Neural cell (in vitro differentiated cells): ENCODE measurements at regions not wholly inside any gene's neighbourhood (a gene's known extent, or its start where the extent isn't known, plus 50 kb on each side); places are given as distances from the start of the nearest gene placed in this dataset.
"Not testable (repeated sequence)": the region's sequence is repeated elsewhere in the genome, so short reads cannot be mapped to it uniquely, and the experiment has no call there.

Source experiments
- CTCF ChIP-seq: fragments of 450-650 bp; IDR thresholded peaks from 2 replicates; pipeline ENCODE4 v1.5.1; 2014; ENCODE audit warnings: antibody characterized with exemption, mild to moderate bottlenecking, moderate library complexity; ENCODE audit not compliant: poor library complexity, severe bottlenecking
- EP300 ChIP-seq: fragments of 450-650 bp; conservative IDR thresholded peaks from 2 replicates; pipeline ENCODE4 v1.6.1; 2014; ENCODE audit warnings: antibody characterized with exemption, mild to moderate bottlenecking, moderate library complexity; ENCODE audit not compliant: poor library complexity, severe bottlenecking
- EZH2 ChIP-seq: fragments of 200-600, 300-800 bp; shearing (Covaris generic), sonication (generic); IDR thresholded peaks from 2 replicates; pipeline ENCODE4 v1.6.1; 2014; ENCODE audit warnings: antibody characterized with exemption, low read length, borderline replicate concordance, mild to moderate bottlenecking; ENCODE audit not compliant: insufficient read depth, poor library complexity, severe bottlenecking
- POLR2AphosphoS5 ChIP-seq: IDR thresholded peaks from 2 replicates; pipeline ENCODE4 v1.6.1; 2012
- RAD21 ChIP-seq: fragments of 450-650 bp; conservative IDR thresholded peaks from 2 replicates; pipeline ENCODE4 v1.6.1; 2014; ENCODE audit warnings: antibody characterized with exemption, mild to moderate bottlenecking, moderate library complexity
- REST ChIP-seq: IDR thresholded peaks from 2 replicates; pipeline ENCODE4 v1.6.1; 2012; ENCODE audit warnings: borderline replicate concordance
- TAF1 ChIP-seq: IDR thresholded peaks from 2 replicates; pipeline ENCODE4 v1.6.1; 2012; ENCODE audit warnings: low read depth

DNA sequence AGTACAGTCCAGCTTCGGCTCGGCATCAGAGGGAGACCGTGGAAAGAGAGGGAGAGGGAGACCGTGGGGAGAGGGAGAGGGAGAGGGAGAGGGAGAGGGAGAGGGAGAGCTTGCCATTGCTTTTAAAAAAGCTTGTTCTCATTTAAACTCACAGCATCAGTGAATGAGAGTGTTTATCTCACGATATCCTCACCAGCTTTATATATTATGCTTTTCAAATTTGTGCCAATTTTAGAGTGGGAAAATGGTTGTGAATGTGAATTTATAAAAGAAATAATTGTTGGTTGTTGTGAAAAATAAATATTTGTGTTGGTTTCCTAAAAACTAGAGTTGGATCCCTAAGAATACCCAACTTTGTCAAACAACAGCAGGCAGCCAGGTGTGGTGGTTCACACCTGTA is 170.1 kb downstream of the NRN1 start:
- not testable (repeated sequence) for TF ChIP-seq CTCF, POLR2AphosphoS5, EZH2, REST, EP300, RAD21, TAF1
